Trophoblast cell (in vitro differentiated cells and primary cell): ENCODE measurements at regions not wholly inside any gene's neighbourhood (a gene's known extent, or its start where the extent isn't known, plus 50 kb on each side); places are given as distances from the start of the nearest gene placed in this dataset.
"Not testable (repeated sequence)": the region's sequence is repeated elsewhere in the genome, so short reads cannot be mapped to it uniquely, and the experiment has no call there.

Source experiments
- DNase-seq, 2 donors: peaks; one replicate each; pipeline ENCODE4 v3.0.0-alpha.2; 2016
- H2AFZ ChIP-seq: 2 replicates; pipeline ENCODE4 v1.6.1; 2013; ENCODE audit warnings: low read length, moderate library complexity, mild to moderate bottlenecking; ENCODE audit not compliant: insufficient read depth, poor library complexity
- H2AK5ac ChIP-seq: 2 replicates; pipeline ENCODE4 v1.6.1; 2013; ENCODE audit warnings: mild to moderate bottlenecking, low read length
- H2BK120ac ChIP-seq: 2 replicates; pipeline ENCODE4 v1.6.1; 2013; ENCODE audit warnings: low read length, mild to moderate bottlenecking, moderate library complexity; ENCODE audit not compliant: insufficient read depth, poor library complexity
- H2BK12ac ChIP-seq: 2 replicates; pipeline ENCODE4 v1.6.1; 2013; ENCODE audit warnings: mild to moderate bottlenecking, low read length, moderate library complexity
- H2BK5ac ChIP-seq: 2 replicates; pipeline ENCODE4 v1.6.1; 2013; ENCODE audit warnings: low read length, low read depth, moderate library complexity, mild to moderate bottlenecking; ENCODE audit not compliant: poor library complexity
- H3K14ac ChIP-seq: 2 replicates; pipeline ENCODE4 v1.6.1; 2013; ENCODE audit warnings: mild to moderate bottlenecking, low read length
- H3K18ac ChIP-seq: 2 replicates; pipeline ENCODE4 v1.6.1; 2013; ENCODE audit warnings: mild to moderate bottlenecking, low read length
- H3K23ac ChIP-seq: 2 replicates; pipeline ENCODE4 v1.6.1; 2013; ENCODE audit warnings: low read length
- H3K27ac ChIP-seq: 2 replicates; pipeline ENCODE4 v1.5.1; 2013; ENCODE audit warnings: low read depth, mild to moderate bottlenecking, inconsistent platforms, low read length, moderate library complexity
- H3K27me3 ChIP-seq: 2 replicates; pipeline ENCODE4 v1.6.1; 2013; ENCODE audit warnings: inconsistent platforms, mild to moderate bottlenecking, low read length, moderate library complexity; ENCODE audit not compliant: insufficient read depth
- H3K36me3 ChIP-seq, 2 experiments: 1 replicate in 1 of 2; 2 replicates in 1 of 2; pipeline ENCODE4 v1.6.1; 2013; ENCODE audit warnings: low read length in 2 of 2, mild to moderate bottlenecking in 2 of 2, moderate library complexity in 1 of 2; ENCODE audit not compliant: insufficient read depth in 2 of 2, control insufficient read depth in 1 of 2
- H3K4ac ChIP-seq: 2 replicates; pipeline ENCODE4 v1.6.1; 2013; ENCODE audit warnings: low read depth, mild to moderate bottlenecking, low read length, moderate library complexity
- H3K4me1 ChIP-seq, 2 experiments: 1 replicate in 1 of 2; 2 replicates in 1 of 2; pipeline ENCODE4 v1.6.1; 2013; ENCODE audit warnings: low read length in 2 of 2, mild to moderate bottlenecking in 2 of 2, moderate library complexity in 1 of 2; ENCODE audit not compliant: insufficient read depth in 2 of 2, control insufficient read depth in 1 of 2
- H3K4me2 ChIP-seq: 2 replicates; pipeline ENCODE4 v1.6.1; 2013; ENCODE audit warnings: inconsistent platforms, mild to moderate bottlenecking, low read length, moderate library complexity
- H3K4me3 ChIP-seq: 2 replicates; pipeline ENCODE4 v1.5.1; 2013; ENCODE audit warnings: mild to moderate bottlenecking, low read depth, low read length, inconsistent platforms
- H3K79me1 ChIP-seq: one replicate; pipeline ENCODE4 v1.6.1; 2013; ENCODE audit warnings: low read length
- H3K79me2 ChIP-seq: 2 replicates; pipeline ENCODE4 v1.6.1; 2013; ENCODE audit warnings: low read length, mild to moderate bottlenecking; ENCODE audit not compliant: control insufficient read depth, insufficient read depth, poor library complexity
- H3K9ac ChIP-seq: 2 replicates; pipeline ENCODE4 v1.6.1; 2013; ENCODE audit warnings: mild to moderate bottlenecking, low read length
- H3K9me3 ChIP-seq: 2 replicates; pipeline ENCODE4 v1.6.1; 2013; ENCODE audit warnings: low read depth, mild to moderate bottlenecking, control low read depth, inconsistent platforms, low read length; ENCODE audit not compliant: insufficient read depth
- H4K12ac ChIP-seq: 2 replicates; pipeline ENCODE4 v1.6.1; 2013; ENCODE audit warnings: low read depth, mild to moderate bottlenecking, low read length, moderate library complexity
- H4K8ac ChIP-seq: 2 replicates; pipeline ENCODE4 v1.6.1; 2013; ENCODE audit warnings: low read depth, mild to moderate bottlenecking, low read length, moderate library complexity
- H4K91ac ChIP-seq: one replicate; pipeline ENCODE4 v1.6.1; 2013; ENCODE audit warnings: low read depth, mild to moderate bottlenecking, low read length, moderate library complexity
- WGBS: extraction: QIAGEN DNeasy Blood & Tissue Kit; methylation state at CpG from one replicate; pipeline ENCODE4 v1.1.7; 2013; ENCODE audit warnings: missing lambda C conversion rate; ENCODE audit not compliant: insufficient read length, insufficient coverage; ENCODE audit errors: extremely low coverage; 5-methylcytosine and 5-hydroxymethylcytosine counted together

DNA sequence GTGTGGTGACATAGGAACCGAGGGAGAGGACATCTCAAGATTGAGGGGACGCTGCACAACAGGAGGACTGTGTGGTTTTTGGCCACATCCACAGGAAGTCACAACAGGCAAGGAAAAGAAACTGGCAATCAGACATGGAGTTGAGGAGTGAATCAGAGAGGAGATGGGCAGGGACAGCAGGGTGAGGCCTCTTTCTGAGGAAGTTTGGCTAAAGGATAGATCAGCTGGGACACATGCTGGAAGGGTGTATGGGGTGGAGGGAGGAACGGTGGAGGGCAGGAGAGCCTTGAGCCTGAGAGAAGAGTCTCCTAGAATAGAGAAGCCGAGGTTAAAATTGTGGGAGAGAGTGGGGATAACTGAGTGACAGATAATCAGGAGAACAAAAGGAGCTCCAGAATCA is 75.1 kb upstream of the CIDEA start:
- not testable (repeated sequence) for H2BK12ac ChIP-seq, H3K36me3 ChIP-seq, H3K4me1 ChIP-seq, H2BK5ac ChIP-seq, H3K9me3 ChIP-seq, H3K79me1 ChIP-seq, H3K4ac ChIP-seq, H3K23ac ChIP-seq, H2AK5ac ChIP-seq, H4K8ac ChIP-seq, H3K27ac ChIP-seq, DNase-seq, H3K9ac ChIP-seq, H4K91ac ChIP-seq, H3K79me2 ChIP-seq, H4K12ac ChIP-seq, H3K18ac ChIP-seq, H3K4me2 ChIP-seq, H3K4me3 ChIP-seq, H3K14ac ChIP-seq, H3K27me3 ChIP-seq, H2AFZ ChIP-seq, H2BK120ac ChIP-seq
- no CpG with 5 or more reads among the region's 4 CpGs for WGBS

- not testable (repeated sequence) for H3K79me1 ChIP-seq, H2AFZ ChIP-seq, H3K14ac ChIP-seq, H3K9me3 ChIP-seq, H2BK5ac ChIP-seq, H3K4ac ChIP-seq, H3K4me3 ChIP-seq, H2BK120ac ChIP-seq, H4K8ac ChIP-seq, H3K79me2 ChIP-seq, H3K23ac ChIP-seq, H3K9ac ChIP-seq, H3K4me1 ChIP-seq, H3K27me3 ChIP-seq, H3K27ac ChIP-seq, DNase-seq, H4K91ac ChIP-seq, H2BK12ac ChIP-seq, H4K12ac ChIP-seq, H2AK5ac ChIP-seq, H3K4me2 ChIP-seq, H3K18ac ChIP-seq, H3K36me3 ChIP-seq
- WGBS = no CpG with 5 or more reads among the region's 8 CpGs
Observed at GRCh38 chr18:12179697-12180577, 74.2 kb upstream of the CIDEA start.

- H3K9me3 ChIP-seq, H4K12ac ChIP-seq, H3K4ac ChIP-seq, H3K36me3 ChIP-seq, H3K9ac ChIP-seq, H4K8ac ChIP-seq, H3K27ac ChIP-seq, H3K23ac ChIP-seq, H2AK5ac ChIP-seq, H3K79me1 ChIP-seq, H2AFZ ChIP-seq, H3K14ac ChIP-seq, H3K79me2 ChIP-seq, H3K18ac ChIP-seq, DNase-seq, H4K91ac ChIP-seq, H3K4me3 ChIP-seq, H3K4me2 ChIP-seq, H2BK5ac ChIP-seq, H2BK12ac ChIP-seq, H3K4me1 ChIP-seq, H3K27me3 ChIP-seq, H2BK120ac ChIP-seq: not testable (repeated sequence)
- no CpG with 5 or more reads among the region's 3 CpGs for WGBS
Observed at GRCh38 chr18:12198797-12199196, 55.4 kb upstream of the CIDEA start.

DNA sequence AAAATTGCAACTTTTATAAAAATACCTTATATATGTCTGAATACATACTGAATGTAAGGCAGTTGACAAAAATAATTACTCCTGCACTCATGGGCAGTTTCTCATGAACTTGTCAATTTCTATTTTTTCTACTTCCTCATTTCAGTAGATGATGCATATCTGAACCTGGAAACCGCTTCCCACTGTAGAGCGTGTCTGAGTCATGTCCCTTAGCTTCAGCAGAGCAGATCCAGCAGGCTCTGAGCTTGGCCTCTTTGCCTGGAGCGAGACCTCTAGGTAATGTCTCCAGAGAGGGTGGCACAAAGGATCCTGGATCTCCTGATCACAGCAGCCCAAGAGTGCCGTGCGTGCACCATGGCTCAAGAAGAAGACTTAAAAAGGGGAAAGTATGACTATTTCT is 54.0 kb upstream of the CIDEA start:
- H3K4me3 ChIP-seq, H2BK12ac ChIP-seq, H3K4me1 ChIP-seq, H3K36me3 ChIP-seq, H4K12ac ChIP-seq, H3K27ac ChIP-seq, H3K9ac ChIP-seq, H2BK120ac ChIP-seq, H3K14ac ChIP-seq, H3K79me1 ChIP-seq, H3K23ac ChIP-seq, H4K8ac ChIP-seq, H3K79me2 ChIP-seq, H3K4me2 ChIP-seq, H3K4ac ChIP-seq, H4K91ac ChIP-seq, H2AFZ ChIP-seq, H3K18ac ChIP-seq, H3K9me3 ChIP-seq, H2BK5ac ChIP-seq, H2AK5ac ChIP-seq, H3K27me3 ChIP-seq: not testable (repeated sequence)
- peak in 1 of 2 donors; percentile 9 for DNase-seq
- no CpG with 5 or more reads among the region's 5 CpGs for WGBS
